ENCODE measurements at regions not wholly inside any gene's neighbourhood (a gene's known extent, or its start where the extent isn't known, plus 50 kb on each side); places are given as distances from the start of the nearest gene placed in this dataset.

- TF ChIP-seq EGR1 (IDR thresholded peaks at IDR 0.05), result no peak
- TF ChIP-seq EP300 (IDR thresholded peaks at IDR 0.05; ENCODE audit: borderline replicate concordance), result no peak
Measured at GRCh38 chr1:170806961-170807360, 128.4 kb upstream of the MROH9 start.

DNA sequence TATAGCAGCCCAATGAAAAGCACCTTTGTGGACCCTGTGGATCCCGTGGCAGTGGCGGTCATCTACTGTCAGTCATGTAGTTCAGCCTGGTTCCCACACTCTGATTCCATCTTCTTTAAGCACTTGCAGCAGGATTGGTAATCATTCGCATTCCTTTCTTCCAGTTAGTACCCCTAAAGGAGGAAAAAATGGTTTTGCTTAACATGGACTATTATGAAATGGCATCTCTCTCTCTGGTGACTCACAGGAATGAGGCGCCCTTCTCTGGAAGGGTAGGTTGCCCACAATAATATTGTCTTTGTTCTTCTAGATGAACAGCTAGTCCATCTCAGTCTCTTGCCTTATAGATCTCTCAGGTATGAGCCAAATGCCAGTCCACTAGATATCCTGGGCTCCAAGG, 127.9 kb upstream of the MROH9 start:
- no peak for TF ChIP-seq CEBPB (IDR thresholded peaks at IDR 0.05)
- TF ChIP-seq, protein P1, sequence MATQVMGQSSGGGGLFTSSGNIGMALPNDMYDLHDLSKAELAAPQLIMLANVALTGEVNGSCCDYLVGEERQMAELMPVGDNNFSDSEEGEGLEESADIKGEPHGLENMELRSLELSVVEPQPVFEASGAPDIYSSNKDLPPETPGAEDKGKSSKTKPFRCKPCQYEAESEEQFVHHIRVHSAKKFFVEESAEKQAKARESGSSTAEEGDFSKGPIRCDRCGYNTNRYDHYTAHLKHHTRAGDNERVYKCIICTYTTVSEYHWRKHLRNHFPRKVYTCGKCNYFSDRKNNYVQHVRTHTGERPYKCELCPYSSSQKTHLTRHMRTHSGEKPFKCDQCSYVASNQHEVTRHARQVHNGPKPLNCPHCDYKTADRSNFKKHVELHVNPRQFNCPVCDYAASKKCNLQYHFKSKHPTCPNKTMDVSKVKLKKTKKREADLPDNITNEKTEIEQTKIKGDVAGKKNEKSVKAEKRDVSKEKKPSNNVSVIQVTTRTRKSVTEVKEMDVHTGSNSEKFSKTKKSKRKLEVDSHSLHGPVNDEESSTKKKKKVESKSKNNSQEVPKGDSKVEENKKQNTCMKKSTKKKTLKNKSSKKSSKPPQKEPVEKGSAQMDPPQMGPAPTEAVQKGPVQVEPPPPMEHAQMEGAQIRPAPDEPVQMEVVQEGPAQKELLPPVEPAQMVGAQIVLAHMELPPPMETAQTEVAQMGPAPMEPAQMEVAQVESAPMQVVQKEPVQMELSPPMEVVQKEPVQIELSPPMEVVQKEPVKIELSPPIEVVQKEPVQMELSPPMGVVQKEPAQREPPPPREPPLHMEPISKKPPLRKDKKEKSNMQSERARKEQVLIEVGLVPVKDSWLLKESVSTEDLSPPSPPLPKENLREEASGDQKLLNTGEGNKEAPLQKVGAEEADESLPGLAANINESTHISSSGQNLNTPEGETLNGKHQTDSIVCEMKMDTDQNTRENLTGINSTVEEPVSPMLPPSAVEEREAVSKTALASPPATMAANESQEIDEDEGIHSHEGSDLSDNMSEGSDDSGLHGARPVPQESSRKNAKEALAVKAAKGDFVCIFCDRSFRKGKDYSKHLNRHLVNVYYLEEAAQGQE (IDR thresholded peaks at IDR 0.05; ENCODE audit: low read depth), result no peak
- TF ChIP-seq CREB1 (IDR thresholded peaks at IDR 0.05; ENCODE audit: low read depth), result no peak
- no peak for TF ChIP-seq TCF12 (IDR thresholded peaks at IDR 0.05; ENCODE audit: low read depth)
- TF ChIP-seq, protein P2, sequence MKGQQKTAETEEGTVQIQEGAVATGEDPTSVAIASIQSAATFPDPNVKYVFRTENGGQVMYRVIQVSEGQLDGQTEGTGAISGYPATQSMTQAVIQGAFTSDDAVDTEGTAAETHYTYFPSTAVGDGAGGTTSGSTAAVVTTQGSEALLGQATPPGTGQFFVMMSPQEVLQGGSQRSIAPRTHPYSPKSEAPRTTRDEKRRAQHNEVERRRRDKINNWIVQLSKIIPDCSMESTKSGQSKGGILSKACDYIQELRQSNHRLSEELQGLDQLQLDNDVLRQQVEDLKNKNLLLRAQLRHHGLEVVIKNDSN (IDR thresholded peaks at IDR 0.05), result no peak

GRCh38 chr1:170808216-170808885, 127.0 kb upstream of the MROH9 start:
- TF ChIP-seq FOXM1 (IDR thresholded peaks at IDR 0.05; ENCODE audit: borderline replicate concordance, low read depth) (no peak), TAF1 (IDR thresholded peaks at IDR 0.05; ENCODE audit: low read depth) (no peak), YY1 (IDR thresholded peaks at IDR 0.05; ENCODE audit: low read depth) (no peak), CREB1 (IDR thresholded peaks at IDR 0.05; ENCODE audit: low read depth) (no peak), CEBPB (IDR thresholded peaks at IDR 0.05) (no peak), TCF12 (IDR thresholded peaks at IDR 0.05; ENCODE audit: low read depth) (no peak), NFIC (IDR thresholded peaks at IDR 0.05) (no peak), EGR1 (IDR thresholded peaks at IDR 0.05) (no peak), RAD21 (IDR thresholded peaks at IDR 0.05; ENCODE audit: low read depth) (no peak), EP300 (IDR thresholded peaks at IDR 0.05; ENCODE audit: borderline replicate concordance) (no peak)
- TF ChIP-seq, protein P1 (IDR thresholded peaks at IDR 0.05; ENCODE audit: low read depth), result no peak
- TF ChIP-seq, protein P3, sequence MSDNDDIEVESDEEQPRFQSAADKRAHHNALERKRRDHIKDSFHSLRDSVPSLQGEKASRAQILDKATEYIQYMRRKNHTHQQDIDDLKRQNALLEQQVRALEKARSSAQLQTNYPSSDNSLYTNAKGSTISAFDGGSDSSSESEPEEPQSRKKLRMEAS (IDR thresholded peaks at IDR 0.05), result no peak
- TF ChIP-seq, protein P2 (IDR thresholded peaks at IDR 0.05), result no peak

- TF ChIP-seq TCF12 (IDR thresholded peaks at IDR 0.05; ENCODE audit: low read depth) (no peak), TAF1 (IDR thresholded peaks at IDR 0.05; ENCODE audit: low read depth) (no peak), TEAD4 (IDR thresholded peaks at IDR 0.05) (no peak), FOXM1 (IDR thresholded peaks at IDR 0.05; ENCODE audit: borderline replicate concordance, low read depth) (no peak), RAD21 (IDR thresholded peaks at IDR 0.05; ENCODE audit: low read depth) (no peak), CEBPB (IDR thresholded peaks at IDR 0.05) (no peak), YY1 (IDR thresholded peaks at IDR 0.05; ENCODE audit: low read depth) (no peak), NFIC (IDR thresholded peaks at IDR 0.05) (no peak), EGR1 (IDR thresholded peaks at IDR 0.05) (no peak), ZBTB7A (IDR thresholded peaks at IDR 0.05; ENCODE audit: low read depth) (no peak), EP300 (IDR thresholded peaks at IDR 0.05; ENCODE audit: borderline replicate concordance) (no peak), CREB1 (IDR thresholded peaks at IDR 0.05; ENCODE audit: low read depth) (no peak)
- TF ChIP-seq, protein P1 (IDR thresholded peaks at IDR 0.05; ENCODE audit: low read depth), result no peak
- TF ChIP-seq, protein P2 (IDR thresholded peaks at IDR 0.05), result no peak
- TF ChIP-seq, protein P3 (IDR thresholded peaks at IDR 0.05), result no peak
Measured at GRCh38 chr1:170819781-170820180, 115.6 kb upstream of the MROH9 start.

All from Ishikawa (cell line).